ENCODE measurements at regions not wholly inside any gene's neighbourhood (a gene's known extent, or its start where the extent isn't known, plus 50 kb on each side); places are given as distances from the start of the nearest gene placed in this dataset.

DNA sequence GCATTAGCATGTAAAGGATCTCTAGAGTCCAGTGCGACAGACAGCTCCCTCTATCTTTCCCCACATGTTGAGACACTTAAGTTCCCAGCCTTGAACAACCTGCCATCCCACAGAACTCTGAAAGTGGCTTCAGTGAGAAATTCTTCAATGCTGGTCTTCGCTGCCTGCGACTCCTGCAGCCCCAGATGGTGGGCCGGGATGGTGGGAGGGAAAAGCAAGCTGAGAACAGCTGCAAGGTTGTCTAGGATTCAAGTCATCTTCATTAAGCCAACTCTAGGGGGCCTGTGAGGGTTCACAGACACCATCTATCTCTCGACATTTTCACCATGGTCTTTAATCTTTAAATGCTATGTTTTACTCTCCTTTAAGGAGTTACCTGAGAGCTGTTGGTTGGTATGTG, 185.5 kb upstream of the C1orf174 start:
- Histone ChIP-seq H3K27ac (no peak overlapping the region), H3K9me3 (no peaks in the 10 kb centered on the region), H3K4me3 (no peak overlapping the region), H3K4me1 (no peaks in the 10 kb centered on the region), H3K27me3 (peaks cover 0 to 7% (median 0%) of the 10 kb centered on the region in 9 donors), H3K36me3 (no peaks in the 10 kb centered on the region)
- ATAC-seq (no peak), DNase-seq (no peak)
- WGBS, 4 donors, result 53 to 67% (median 60%) methylated on average over 5 of the region's 5 CpGs
- TF ChIP-seq, protein P1, sequence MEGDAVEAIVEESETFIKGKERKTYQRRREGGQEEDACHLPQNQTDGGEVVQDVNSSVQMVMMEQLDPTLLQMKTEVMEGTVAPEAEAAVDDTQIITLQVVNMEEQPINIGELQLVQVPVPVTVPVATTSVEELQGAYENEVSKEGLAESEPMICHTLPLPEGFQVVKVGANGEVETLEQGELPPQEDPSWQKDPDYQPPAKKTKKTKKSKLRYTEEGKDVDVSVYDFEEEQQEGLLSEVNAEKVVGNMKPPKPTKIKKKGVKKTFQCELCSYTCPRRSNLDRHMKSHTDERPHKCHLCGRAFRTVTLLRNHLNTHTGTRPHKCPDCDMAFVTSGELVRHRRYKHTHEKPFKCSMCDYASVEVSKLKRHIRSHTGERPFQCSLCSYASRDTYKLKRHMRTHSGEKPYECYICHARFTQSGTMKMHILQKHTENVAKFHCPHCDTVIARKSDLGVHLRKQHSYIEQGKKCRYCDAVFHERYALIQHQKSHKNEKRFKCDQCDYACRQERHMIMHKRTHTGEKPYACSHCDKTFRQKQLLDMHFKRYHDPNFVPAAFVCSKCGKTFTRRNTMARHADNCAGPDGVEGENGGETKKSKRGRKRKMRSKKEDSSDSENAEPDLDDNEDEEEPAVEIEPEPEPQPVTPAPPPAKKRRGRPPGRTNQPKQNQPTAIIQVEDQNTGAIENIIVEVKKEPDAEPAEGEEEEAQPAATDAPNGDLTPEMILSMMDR (IDR thresholded peaks at IDR 0.05), result no peak
- TF ChIP-seq POLR2A (IDR thresholded peaks at IDR 0.05), result no peak
- intact Hi-C loops (cut with DNase I), result no loop called here

DNA sequence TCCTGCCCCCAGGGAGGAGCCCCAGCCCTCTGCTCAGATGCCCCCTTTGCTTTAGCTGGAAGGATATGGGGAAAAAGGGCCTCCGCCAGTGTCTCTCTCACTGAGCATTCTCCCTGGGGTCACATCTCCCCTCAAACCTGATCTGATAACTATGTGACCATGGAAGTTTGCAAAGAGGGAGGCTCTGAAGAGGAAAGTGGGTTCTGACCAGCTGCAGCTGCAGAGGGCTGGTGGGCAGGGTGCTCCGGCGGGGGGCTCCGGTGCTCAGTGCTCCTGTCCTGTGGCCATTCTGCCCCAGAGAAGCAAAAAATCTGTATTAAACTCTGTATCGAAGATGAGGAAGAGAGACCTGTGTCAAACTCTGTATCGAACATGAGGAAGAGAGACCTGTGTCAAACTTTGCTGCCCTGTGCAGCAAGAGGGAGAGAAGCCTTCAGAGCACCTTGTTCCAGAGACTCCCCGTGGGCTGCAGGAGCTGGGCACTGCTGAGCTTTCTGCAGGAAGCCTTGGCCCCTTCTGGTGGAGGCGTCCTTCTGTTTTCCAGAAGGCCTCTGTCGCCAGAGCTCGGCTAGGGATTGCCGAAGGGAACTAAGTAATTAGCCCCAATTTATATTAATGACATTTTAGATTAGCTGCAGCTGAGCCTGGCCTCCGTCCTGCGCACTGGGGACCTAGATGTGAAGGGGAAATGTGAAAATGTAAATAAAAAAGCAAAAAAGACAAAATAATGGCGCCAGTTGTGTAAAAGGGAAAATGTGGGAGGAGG, 186.2 kb upstream of the C1orf174 start:
- TF ChIP-seq POLR2A (IDR thresholded peaks at IDR 0.05), result no peak
- TF ChIP-seq, protein P1 (IDR thresholded peaks at IDR 0.05), result no peak
- DNase-seq, result no peak
- Histone ChIP-seq H3K36me3 (no peaks in the 10 kb centered on the region), H3K4me1 (no peaks in the 10 kb centered on the region), H3K4me3 (no peak overlapping the region), H3K27ac (no peak overlapping the region), H3K9me3 (peaks cover 0 to 6% (median 0%) of the 10 kb centered on the region in 12 donors), H3K27me3 (peaks cover 0 to 7% (median 0%) of the 10 kb centered on the region in 9 donors)
- intact Hi-C loops (cut with DNase I), result no loop called here
- ATAC-seq, result no peak
- 80 to 85% (median 81%) methylated on average over 14 of the region's 14 CpGs for WGBS, 4 donors

- WGBS, 4 donors, result 69 to 90% (median 84%) methylated on average over 3 to 4 of the region's 4 CpGs
- intact Hi-C loops (cut with DNase I), result no loop called here
- no peak for DNase-seq
- TF ChIP-seq, protein P1 (IDR thresholded peaks at IDR 0.05), result no peak
- TF ChIP-seq POLR2A (IDR thresholded peaks at IDR 0.05), result no peak
- H3K36me3 ChIP-seq, result no peaks in the 10 kb centered on the region
- H3K4me1 ChIP-seq, result no peaks in the 10 kb centered on the region
- peaks cover 0 to 13% (median 0%) of the 10 kb centered on the region in 12 donors for H3K9me3 ChIP-seq
- no peak for ATAC-seq
- peaks cover 0 to 5% (median 0%) of the 10 kb centered on the region in 9 donors for H3K27me3 ChIP-seq
- no peak overlapping the region for H3K4me3 ChIP-seq
- H3K27ac ChIP-seq, result no peak overlapping the region
These were observed 186.8 kb upstream of the C1orf174 start for GRCh38 chr1:4086921-4087320.

DNA sequence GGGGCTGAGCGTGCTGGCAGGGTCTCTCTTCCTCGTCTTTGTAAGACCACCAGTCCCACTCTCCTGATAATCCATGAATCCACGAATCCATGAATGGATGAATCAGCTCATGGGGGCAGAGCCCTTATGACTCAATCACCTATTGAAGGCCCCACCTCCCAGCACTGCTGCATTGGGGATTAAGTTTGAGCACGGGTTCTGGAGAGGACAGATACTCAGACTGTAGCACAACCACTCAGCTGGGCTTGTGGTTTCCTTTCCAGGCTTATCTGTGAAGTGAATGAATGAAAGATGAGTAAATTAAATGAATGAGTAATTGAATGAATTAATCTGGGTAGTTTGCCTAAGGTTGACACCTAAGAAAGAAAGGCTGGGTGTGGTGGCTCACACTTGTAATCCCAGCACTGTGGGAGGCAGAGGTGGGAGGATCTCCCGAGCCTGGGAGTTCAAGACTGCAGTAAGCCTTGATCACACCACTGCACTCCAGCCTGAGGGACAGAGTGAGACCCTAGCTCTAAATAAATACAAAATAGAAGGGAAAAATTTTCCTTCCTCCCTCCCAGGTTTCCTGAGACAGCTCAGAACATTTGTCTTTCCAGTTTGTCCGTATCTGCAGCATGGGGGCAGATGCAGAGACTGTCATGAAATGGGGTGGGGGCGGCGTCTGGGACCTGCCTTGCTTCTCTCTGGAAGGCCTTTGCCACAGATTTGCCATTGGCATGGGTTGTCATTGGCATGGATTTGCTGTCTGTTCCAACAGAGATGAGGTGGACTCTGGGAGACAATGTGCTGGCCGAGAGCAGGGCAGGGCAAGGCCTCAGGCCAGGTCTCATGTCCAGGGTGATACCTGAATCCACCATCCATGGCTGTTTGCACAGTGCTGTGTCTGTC, 187.7 kb upstream of the C1orf174 start:
- no peak for DNase-seq
- Histone ChIP-seq H3K4me1 (no peaks in the 10 kb centered on the region), H3K9me3 (peaks cover 0 to 14% (median 0%) of the 10 kb centered on the region in 12 donors), H3K27me3 (peaks cover 0 to 3% (median 0%) of the 10 kb centered on the region in 9 donors), H3K4me3 (no peak overlapping the region), H3K36me3 (no peaks in the 10 kb centered on the region), H3K27ac (no peak overlapping the region)
- 60 to 69% (median 68%) methylated on average over 6 to 9 of the region's 9 CpGs for whole genome bisulfite sequencing, 4 donors
- ATAC-seq, result no peak
- TF ChIP-seq POLR2A (IDR thresholded peaks at IDR 0.05), result no peak
- TF ChIP-seq, protein P1 (IDR thresholded peaks at IDR 0.05), result no peak
- intact Hi-C loops (cut with DNase I), result no loop called here
